ENCODE measurements at regions not wholly inside any gene's neighbourhood (a gene's known extent, or its start where the extent isn't known, plus 50 kb on each side); places are given as distances from the start of the nearest gene placed in this dataset.

- TF ChIP-seq CTCF (conservative IDR thresholded peaks at IDR 0.05 in 1 of 2, IDR thresholded peaks at IDR 0.05 in 1 of 2; ENCODE audit: extremely low read depth in 1 of 2, insufficient read depth in 1 of 2, low read depth in 1 of 2, low read length in 2 of 2): no peak
- TF ChIP-seq EZH2 (IDR thresholded peaks at IDR 0.05; ENCODE audit: borderline replicate concordance, low read length): no peak
Measured at GRCh38 chr11:41534391-41534790, 74.9 kb upstream of the LRRC4C start.
